ENCODE measurements at regions not wholly inside any gene's neighbourhood (a gene's known extent, or its start where the extent isn't known, plus 50 kb on each side); places are given as distances from the start of the nearest gene placed in this dataset.
"Not testable (repeated sequence)": the region's sequence is repeated elsewhere in the genome, so short reads cannot be mapped to it uniquely, and the experiment has no call there.

- no peak for DNase-seq
Measured at GRCh38 chr6:137395316-137395715, 98.9 kb downstream of the OLIG3 start.

GRCh38 chr6:137391061-137391814, 103.0 kb downstream of the OLIG3 start:
- DNase-seq = no peak

GRCh38 chr6:137390334-137390733, 103.9 kb downstream of the OLIG3 start:
- no peak for DNase-seq

- DNase-seq = peak; percentile 73 to 76
Measured at GRCh38 chr6:137389150-137389704, 105.0 kb downstream of the OLIG3 start.

GRCh38 chr6:137387096-137387764, 107.0 kb downstream of the OLIG3 start:
- DNase-seq = no peak

GRCh38 chr6:137383287-137383686, 110.9 kb downstream of the OLIG3 start:
- DNase-seq = not testable (repeated sequence)

GRCh38 chr6:137378090-137378369, 116.2 kb downstream of the OLIG3 start:
- no peak for DNase-seq

- no peak for DNase-seq
Measured at GRCh38 chr6:137373296-137373695, 120.9 kb downstream of the OLIG3 start.

- DNase-seq = no peak
Measured at GRCh38 chr6:137372532-137372931, 121.7 kb downstream of the OLIG3 start.

- DNase-seq = no peak
Measured at GRCh38 chr6:137371634-137372016, 122.6 kb downstream of the OLIG3 start.

- DNase-seq = no peak
Measured at GRCh38 chr6:137370871-137371633, 123.1 kb downstream of the OLIG3 start.

GRCh38 chr6:137369136-137369535, 125.1 kb downstream of the OLIG3 start:
- no peak for DNase-seq

- no peak for DNase-seq
Measured at GRCh38 chr6:137365707-137366437, 128.3 kb downstream of the OLIG3 start.

- peak in 1 of 2 donors; percentile 50 for DNase-seq
Measured at GRCh38 chr6:137363805-137364138, 130.4 kb downstream of the OLIG3 start.

GRCh38 chr6:137362878-137363804, 131.1 kb downstream of the OLIG3 start:
- no peak for DNase-seq

- no peak for DNase-seq
Measured at GRCh38 chr6:137361701-137362100, 132.5 kb downstream of the OLIG3 start.

- no peak for DNase-seq
Measured at GRCh38 chr6:137358273-137358672, 135.9 kb downstream of the OLIG3 start.

GRCh38 chr6:137357948-137358266, 136.3 kb downstream of the OLIG3 start:
- DNase-seq = no peak

- no peak for DNase-seq
Measured at GRCh38 chr6:137357263-137357947, 136.8 kb downstream of the OLIG3 start.

- DNase-seq = no peak
Measured at GRCh38 chr6:137353842-137354397, 134.7 kb upstream of the IFNGR1 start.

GRCh38 chr6:137353346-137353745, 134.2 kb upstream of the IFNGR1 start:
- no peak for DNase-seq

Measured in CD4-positive, alpha-beta T cell treated with Interleukin-1 beta for 1 hour (primary cell).